GM21717 (cell line): ENCODE measurements at regions not wholly inside any gene's neighbourhood (a gene's known extent, or its start where the extent isn't known, plus 50 kb on each side); places are given as distances from the start of the nearest gene placed in this dataset.

ENCODE experiments used
- ATAC-seq: cut with Tn5 transposase; IDR thresholded peaks from one replicate; pipeline ENCODE4 v1.9.1; 2021; ENCODE audit warnings: mild to moderate bottlenecking, moderate library complexity; ENCODE audit not compliant: unreplicated experiment

GRCh38 chr2:118301248-118301647, 213.0 kb downstream of the INSIG2 start:
- ATAC-seq: no peak

- no peak for ATAC-seq
These were observed 212.6 kb downstream of the INSIG2 start for GRCh38 chr2:118300832-118301231.

- ATAC-seq: no peak
These were observed 208.4 kb downstream of the INSIG2 start for GRCh38 chr2:118296663-118297062.

GRCh38 chr2:118295592-118296390, 207.5 kb downstream of the INSIG2 start:
- ATAC-seq: no peak

GRCh38 chr2:118294063-118294462, 205.8 kb downstream of the INSIG2 start:
- no peak for ATAC-seq

GRCh38 chr2:118292991-118293390, 204.7 kb downstream of the INSIG2 start:
- no peak for ATAC-seq

- ATAC-seq: no peak
These were observed 203.1 kb downstream of the INSIG2 start for GRCh38 chr2:118291251-118291880.

GRCh38 chr2:118290411-118291250, 202.4 kb downstream of the INSIG2 start:
- ATAC-seq: no peak

- ATAC-seq: no peak
These were observed 190.7 kb downstream of the INSIG2 start for GRCh38 chr2:118279005-118279404.

GRCh38 chr2:118278046-118278445, 189.8 kb downstream of the INSIG2 start:
- no peak for ATAC-seq

GRCh38 chr2:118274841-118275510, 186.7 kb downstream of the INSIG2 start:
- ATAC-seq: no peak

- no peak for ATAC-seq
These were observed 184.1 kb downstream of the INSIG2 start for GRCh38 chr2:118272391-118272790.

GRCh38 chr2:118269408-118270051, 181.3 kb downstream of the INSIG2 start:
- no peak for ATAC-seq

GRCh38 chr2:118268268-118268667, 180.0 kb downstream of the INSIG2 start:
- no peak for ATAC-seq

- no peak for ATAC-seq
These were observed 177.7 kb downstream of the INSIG2 start for GRCh38 chr2:118265873-118266455.

- no peak for ATAC-seq
These were observed 176.1 kb downstream of the INSIG2 start for GRCh38 chr2:118264232-118264990.

GRCh38 chr2:118257696-118258095, 169.4 kb downstream of the INSIG2 start:
- no peak for ATAC-seq

- ATAC-seq: no peak
These were observed 167.6 kb downstream of the INSIG2 start for GRCh38 chr2:118255771-118256372.

GRCh38 chr2:118255301-118255700, 167.0 kb downstream of the INSIG2 start:
- ATAC-seq: no peak
